ENCODE measurements at regions not wholly inside any gene's neighbourhood (a gene's known extent, or its start where the extent isn't known, plus 50 kb on each side); places are given as distances from the start of the nearest gene placed in this dataset.

DNA sequence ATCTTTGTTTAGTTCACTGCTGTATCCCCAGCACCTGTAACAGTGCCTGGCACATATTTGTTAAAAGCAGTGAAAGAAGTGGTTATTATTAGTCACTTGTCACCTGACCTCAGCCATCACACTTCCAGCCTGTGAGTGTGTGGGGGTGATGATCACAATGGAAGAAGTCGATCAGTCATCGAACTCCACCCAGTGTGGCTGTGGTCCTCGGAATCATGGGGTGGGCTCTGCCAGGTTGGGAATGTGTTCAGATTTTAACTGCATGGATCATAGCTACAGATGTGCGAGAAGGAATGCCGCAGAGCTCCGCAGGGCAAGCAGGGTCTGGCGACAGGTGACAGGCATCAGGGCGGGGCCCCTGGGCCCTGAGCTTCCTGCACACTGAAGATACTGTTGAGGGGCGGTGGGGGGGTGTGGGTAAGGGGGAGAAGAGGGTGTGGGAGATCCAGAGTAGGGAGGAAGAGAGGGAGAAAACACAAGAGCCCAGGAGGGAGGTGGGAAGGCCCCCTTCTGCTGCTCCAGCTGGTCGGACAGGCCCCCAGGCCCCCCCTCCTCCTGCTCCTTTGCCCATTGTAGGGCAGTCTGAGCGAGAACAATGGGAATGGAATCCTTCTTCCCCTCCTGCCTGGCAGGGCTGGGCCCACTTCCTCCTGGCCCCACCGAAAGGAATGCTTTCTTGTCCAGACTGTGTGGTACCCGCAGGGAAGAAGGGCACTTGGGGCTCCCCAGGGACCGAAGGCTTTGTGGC, 89.6 kb downstream of the SPRY4 start:
- TF ChIP-seq, protein P1, sequence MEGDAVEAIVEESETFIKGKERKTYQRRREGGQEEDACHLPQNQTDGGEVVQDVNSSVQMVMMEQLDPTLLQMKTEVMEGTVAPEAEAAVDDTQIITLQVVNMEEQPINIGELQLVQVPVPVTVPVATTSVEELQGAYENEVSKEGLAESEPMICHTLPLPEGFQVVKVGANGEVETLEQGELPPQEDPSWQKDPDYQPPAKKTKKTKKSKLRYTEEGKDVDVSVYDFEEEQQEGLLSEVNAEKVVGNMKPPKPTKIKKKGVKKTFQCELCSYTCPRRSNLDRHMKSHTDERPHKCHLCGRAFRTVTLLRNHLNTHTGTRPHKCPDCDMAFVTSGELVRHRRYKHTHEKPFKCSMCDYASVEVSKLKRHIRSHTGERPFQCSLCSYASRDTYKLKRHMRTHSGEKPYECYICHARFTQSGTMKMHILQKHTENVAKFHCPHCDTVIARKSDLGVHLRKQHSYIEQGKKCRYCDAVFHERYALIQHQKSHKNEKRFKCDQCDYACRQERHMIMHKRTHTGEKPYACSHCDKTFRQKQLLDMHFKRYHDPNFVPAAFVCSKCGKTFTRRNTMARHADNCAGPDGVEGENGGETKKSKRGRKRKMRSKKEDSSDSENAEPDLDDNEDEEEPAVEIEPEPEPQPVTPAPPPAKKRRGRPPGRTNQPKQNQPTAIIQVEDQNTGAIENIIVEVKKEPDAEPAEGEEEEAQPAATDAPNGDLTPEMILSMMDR (IDR thresholded peaks at IDR 0.05) = no peak
- TF ChIP-seq POLR2AphosphoS5 (IDR thresholded peaks at IDR 0.05) = no peak

Data from stomach (tissue), 4 donors.